DND-41 (cell line): ENCODE measurements at regions not wholly inside any gene's neighbourhood (a gene's known extent, or its start where the extent isn't known, plus 50 kb on each side); places are given as distances from the start of the nearest gene placed in this dataset.

Experiments used
- ATAC-seq: fragments of 200-7000 bp; cut with Tn5 transposase; 3 replicates; pipeline ENCODE4 v1.9.1; 2021; ENCODE audit warnings: low read depth; ENCODE audit not compliant: insufficient read depth
- DNase-seq: peaks from one replicate; pipeline ENCODE4 v3.0.0-alpha.2; 2020
- H2AFZ ChIP-seq: 2 replicates; pipeline ENCODE4 v1.6.0; 2012; ENCODE audit warnings: low read depth, low read length
- H3K27ac ChIP-seq: 2 replicates; pipeline ENCODE4 v1.5.1; 2012; ENCODE audit warnings: low read length, inconsistent platforms
- H3K27me3 ChIP-seq: fragments of 200-600 bp; sonication (generic); 2 replicates; pipeline ENCODE4 v1.6.0; 2012; ENCODE audit warnings: low read length, mild to moderate bottlenecking, inconsistent platforms; ENCODE audit not compliant: insufficient read depth, poor library complexity
- H3K36me3 ChIP-seq: 2 replicates; pipeline ENCODE4 v1.5.1; 2012; ENCODE audit warnings: low read length, inconsistent platforms; ENCODE audit not compliant: insufficient read depth
- H3K4me1 ChIP-seq: 2 replicates; pipeline ENCODE4 v1.5.1; 2012; ENCODE audit warnings: mild to moderate bottlenecking, low read length; ENCODE audit not compliant: insufficient read depth
- H3K4me2 ChIP-seq: 2 replicates; pipeline ENCODE4 v1.6.0; 2012; ENCODE audit warnings: mild to moderate bottlenecking, moderate library complexity, low read length, inconsistent platforms; ENCODE audit not compliant: insufficient read depth
- H3K4me3 ChIP-seq, 2 experiments: fragments of 200-600 bp in 1 of 2; shearing (Covaris generic) in 1 of 2; 2 replicates each; pipeline ENCODE4 v1.5.1; 2012 to 2016; ENCODE audit warnings: inconsistent platforms in 2 of 2, low read length in 2 of 2, mild to moderate bottlenecking in 2 of 2, low read depth in 1 of 2, moderate library complexity in 1 of 2
- H3K79me2 ChIP-seq: 2 replicates; pipeline ENCODE4 v1.6.0; 2012; ENCODE audit warnings: low read length, inconsistent platforms; ENCODE audit not compliant: insufficient read depth
- H3K9ac ChIP-seq: 2 replicates; pipeline ENCODE4 v1.6.0; 2012; ENCODE audit warnings: low read depth, mild to moderate bottlenecking, inconsistent platforms, low read length, moderate library complexity
- H3K9me3 ChIP-seq: 2 replicates; pipeline ENCODE4 v1.5.1; 2012; ENCODE audit warnings: low read length, moderate library complexity, mild to moderate bottlenecking, inconsistent platforms; ENCODE audit not compliant: insufficient read depth, severe bottlenecking
- H4K20me1 ChIP-seq: 2 replicates; pipeline ENCODE4 v1.6.0; 2012; ENCODE audit warnings: low read length; ENCODE audit not compliant: insufficient read depth
- CTCF ChIP-seq: IDR thresholded peaks from 2 replicates; pipeline ENCODE4 v1.5.1; 2012; ENCODE audit warnings: borderline replicate concordance, low read length, moderate library complexity, mild to moderate bottlenecking; ENCODE audit not compliant: poor library complexity, severe bottlenecking; ENCODE audit errors: extremely low read depth
- EZH2 ChIP-seq: IDR thresholded peaks from 3 replicates; pipeline ENCODE4 v1.6.1; 2012; ENCODE audit warnings: borderline replicate concordance, low read depth, mild to moderate bottlenecking, moderate library complexity, low read length, inconsistent platforms; ENCODE audit not compliant: severe bottlenecking

DNA sequence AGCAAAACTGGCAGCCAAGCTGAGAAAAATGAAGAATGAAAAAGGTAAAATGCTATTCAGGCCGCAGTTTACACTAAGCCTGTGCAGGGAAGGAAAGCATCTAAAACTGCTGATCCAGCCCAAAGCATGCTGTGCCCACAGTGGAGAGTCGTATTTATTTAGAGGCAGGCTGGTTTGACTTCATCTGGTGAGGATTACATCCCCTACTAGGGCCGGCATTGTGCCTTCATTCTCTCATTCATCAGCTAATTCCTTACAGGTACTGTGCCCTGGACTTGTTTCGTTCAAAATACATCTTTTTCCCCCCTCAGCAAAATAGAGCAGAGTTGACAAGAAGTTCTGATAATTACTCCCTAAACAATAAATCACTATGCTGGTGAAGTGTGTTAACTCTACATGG lies 137.5 kb upstream of the DAP start:
- Histone ChIP-seq H2AFZ (no peak overlapping the region), H3K4me1 (no peaks in the 10 kb centered on the region), H3K79me2 (no peaks in the 10 kb centered on the region), H3K9me3 (no peaks in the 10 kb centered on the region), H3K4me3 (no peak overlapping the region), H4K20me1 (no peaks in the 10 kb centered on the region), H3K9ac (no peak overlapping the region), H3K27ac (no peak overlapping the region), H3K27me3 (peaks cover 14% of the 10 kb centered on the region), H3K36me3 (no peaks in the 10 kb centered on the region), H3K4me2 (no peak overlapping the region)
- ATAC-seq: no peak
- TF ChIP-seq CTCF (no peak), EZH2 (no peak)
- no peak for DNase-seq

DNA sequence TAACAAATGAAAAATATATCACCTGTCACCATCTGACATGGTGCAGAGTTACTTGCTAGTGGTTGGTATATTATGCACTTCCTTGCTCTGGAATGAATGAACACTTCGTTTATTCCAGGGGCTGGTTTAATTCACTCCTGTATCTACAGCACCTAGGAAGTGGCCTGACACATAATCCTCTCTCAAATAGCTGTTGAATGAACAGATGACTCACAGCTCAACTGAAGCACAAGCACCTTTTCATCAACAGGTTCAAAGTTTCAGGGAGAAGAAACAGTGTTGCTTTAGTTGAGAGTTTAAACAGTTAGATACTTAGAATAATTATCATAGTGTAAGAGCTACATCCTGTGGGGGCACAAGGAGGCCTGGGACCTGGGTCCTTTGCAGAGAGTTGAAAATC lies 135.0 kb upstream of the DAP start:
- no peak overlapping the region for H3K9ac ChIP-seq
- no peaks in the 10 kb centered on the region for H3K9me3 ChIP-seq
- peaks cover 8% of the 10 kb centered on the region for H3K27me3 ChIP-seq
- no peaks in the 10 kb centered on the region for H3K36me3 ChIP-seq
- H3K79me2 ChIP-seq: no peaks in the 10 kb centered on the region
- no peak overlapping the region for H3K4me3 ChIP-seq
- no peak overlapping the region for H3K4me2 ChIP-seq
- no peaks in the 10 kb centered on the region for H3K4me1 ChIP-seq
- DNase-seq (no peak), ATAC-seq (no peak)
- no peaks in the 10 kb centered on the region for H4K20me1 ChIP-seq
- H2AFZ ChIP-seq: no peak overlapping the region
- H3K27ac ChIP-seq: no peak overlapping the region
- TF ChIP-seq CTCF (no peak), EZH2 (no peak)

- Histone ChIP-seq H4K20me1 (no peaks in the 10 kb centered on the region), H3K9me3 (no peaks in the 10 kb centered on the region), H3K4me2 (no peak overlapping the region), H3K27me3 (no peaks in the 10 kb centered on the region), H2AFZ (no peak overlapping the region), H3K27ac (no peak overlapping the region), H3K79me2 (no peaks in the 10 kb centered on the region), H3K9ac (no peak overlapping the region), H3K36me3 (no peaks in the 10 kb centered on the region), H3K4me1 (no peaks in the 10 kb centered on the region), H3K4me3 (no peak overlapping the region)
- DNase-seq (no peak), ATAC-seq (no peak)
- TF ChIP-seq EZH2: no peak
- no peak for TF ChIP-seq CTCF
Measured at GRCh38 chr5:10894445-10895054, 133.5 kb upstream of the DAP start.

DNA sequence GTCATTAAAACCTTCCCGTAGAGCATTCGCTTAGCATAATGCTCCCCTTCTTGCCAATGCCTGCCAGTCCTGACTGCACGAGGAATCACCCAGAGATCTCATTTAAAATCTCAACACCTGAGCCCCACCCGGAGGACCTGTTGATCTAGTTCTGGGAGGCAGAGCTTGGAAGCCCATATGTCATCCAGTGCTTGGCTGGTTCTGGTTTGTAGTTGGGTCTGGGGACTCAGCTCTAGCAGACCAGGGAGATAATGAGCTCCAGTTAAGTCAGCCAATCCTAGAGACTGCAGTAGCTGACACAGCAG lies 131.8 kb upstream of the DAP start:
- Histone ChIP-seq H4K20me1 (no peaks in the 10 kb centered on the region), H2AFZ (no peak overlapping the region), H3K79me2 (no peaks in the 10 kb centered on the region), H3K4me1 (no peaks in the 10 kb centered on the region), H3K9me3 (no peaks in the 10 kb centered on the region), H3K4me2 (no peak overlapping the region), H3K4me3 (no peak overlapping the region), H3K27me3 (no peaks in the 10 kb centered on the region), H3K27ac (no peak overlapping the region), H3K36me3 (no peaks in the 10 kb centered on the region), H3K9ac (no peak overlapping the region)
- TF ChIP-seq EZH2 (no peak), CTCF (no peak)
- DNase-seq: no peak
- ATAC-seq: no peak
